Dendritic cell treated with granulocyte-macrophage colony-stimulating factor and Interleukin-4, amounts not matched to agents 40 ng/mL and 50 ng/mL, for 4 days (primary cell): ENCODE measurements at regions not wholly inside any gene's neighbourhood (a gene's known extent, or its start where the extent isn't known, plus 50 kb on each side); places are given as distances from the start of the nearest gene placed in this dataset.

Experiments
- H3K27ac Mint-ChIP-seq: one replicate; pipeline ENCODE4 v1.8.0; 2022; ENCODE audit warnings: mild to moderate bottlenecking, mixed read lengths
- H3K27me3 Mint-ChIP-seq: one replicate; pipeline ENCODE4 v1.8.0; 2022; ENCODE audit warnings: mild to moderate bottlenecking, mixed read lengths
- H3K36me3 Mint-ChIP-seq: one replicate; pipeline ENCODE4 v1.8.0; 2022; ENCODE audit warnings: low read depth, mixed read lengths
- H3K4me1 Mint-ChIP-seq: one replicate; pipeline ENCODE4 v1.8.0; 2022; ENCODE audit warnings: low read depth, mixed read lengths
- H3K4me3 Mint-ChIP-seq: one replicate; pipeline ENCODE4 v1.8.0; 2022; ENCODE audit warnings: mild to moderate bottlenecking, moderate library complexity, mixed read lengths
- H3K9me3 Mint-ChIP-seq: one replicate; pipeline ENCODE4 v1.8.0; 2022; ENCODE audit warnings: mixed read lengths
- intact Hi-C: fragments of 100-400 bp; cut with micrococcal nuclease; formaldehyde crosslinking; loops from one replicate; pipeline ENCODE4 v1.15.0; 2022

GRCh38 chr2:208627916-208628315, 221.3 kb downstream of the PTH2R start:
- H3K36me3 Mint-ChIP-seq, result no peaks in the 10 kb centered on the region
- H3K4me1 Mint-ChIP-seq, result peaks cover 14% of the 10 kb centered on the region
- no peak overlapping the region for H3K27ac Mint-ChIP-seq
- H3K9me3 Mint-ChIP-seq, result no peaks in the 10 kb centered on the region
- no peaks in the 10 kb centered on the region for H3K27me3 Mint-ChIP-seq
- intact Hi-C loops, result no loop called here
- no peak overlapping the region for H3K4me3 Mint-ChIP-seq

- Mint-ChIP-seq H3K36me3 (no peaks in the 10 kb centered on the region), H3K4me3 (no peak overlapping the region), H3K9me3 (no peaks in the 10 kb centered on the region), H3K27me3 (no peaks in the 10 kb centered on the region), H3K27ac (no peak overlapping the region), H3K4me1 (peaks cover 5% of the 10 kb centered on the region)
- intact Hi-C loops, result no loop called here
Measured at GRCh38 chr2:208638059-208638458, 231.5 kb downstream of the PTH2R start.

GRCh38 chr2:208642125-208642779, 235.7 kb downstream of the PTH2R start:
- intact Hi-C loops, result no loop called here
- no peak overlapping the region for H3K4me3 Mint-ChIP-seq
- no peaks in the 10 kb centered on the region for H3K9me3 Mint-ChIP-seq
- H3K27ac Mint-ChIP-seq, result no peak overlapping the region
- H3K36me3 Mint-ChIP-seq, result no peaks in the 10 kb centered on the region
- peaks cover 11% of the 10 kb centered on the region for H3K4me1 Mint-ChIP-seq
- no peaks in the 10 kb centered on the region for H3K27me3 Mint-ChIP-seq

GRCh38 chr2:208643145-208643544, 236.6 kb downstream of the PTH2R start:
- intact Hi-C loops, result no loop called here
- no peaks in the 10 kb centered on the region for H3K9me3 Mint-ChIP-seq

GRCh38 chr2:208645226-208645625, 238.6 kb downstream of the PTH2R start:
- H3K27me3 Mint-ChIP-seq, result no peaks in the 10 kb centered on the region
- intact Hi-C loops, result no loop called here
- H3K27ac Mint-ChIP-seq, result no peak overlapping the region
- no peak overlapping the region for H3K4me3 Mint-ChIP-seq
- no peaks in the 10 kb centered on the region for H3K36me3 Mint-ChIP-seq
- peaks cover 11% of the 10 kb centered on the region for H3K4me1 Mint-ChIP-seq
- no peaks in the 10 kb centered on the region for H3K9me3 Mint-ChIP-seq

More at GRCh38 chr2:208643145-208643544, 236.6 kb downstream of the PTH2R start:
- Mint-ChIP-seq H3K27ac (no peak overlapping the region), H3K4me1 (peaks cover 11% of the 10 kb centered on the region), H3K36me3 (no peaks in the 10 kb centered on the region), H3K4me3 (no peak overlapping the region), H3K27me3 (no peaks in the 10 kb centered on the region)

- peaks cover 11% of the 10 kb centered on the region for H3K4me1 Mint-ChIP-seq
- no peak overlapping the region for H3K4me3 Mint-ChIP-seq
Measured at GRCh38 chr2:208648368-208648767, 241.8 kb downstream of the PTH2R start.

GRCh38 chr2:208653383-208653782, 246.8 kb downstream of the PTH2R start:
- Mint-ChIP-seq H3K27me3 (no peaks in the 10 kb centered on the region), H3K27ac (no peak overlapping the region), H3K4me1 (peaks cover 6% of the 10 kb centered on the region), H3K9me3 (peaks cover 14% of the 10 kb centered on the region), H3K36me3 (peaks cover 9% of the 10 kb centered on the region), H3K4me3 (no peak overlapping the region)
- intact Hi-C loops, result loop anchor here (5.0 kb wide), 1 partner anchor 59 kb away; no protein-coding TSS in a partner anchor

More at GRCh38 chr2:208648368-208648767, 241.8 kb downstream of the PTH2R start:
- Mint-ChIP-seq H3K36me3 (peaks cover 9% of the 10 kb centered on the region), H3K27ac (no peak overlapping the region), H3K27me3 (no peaks in the 10 kb centered on the region), H3K9me3 (peaks cover 14% of the 10 kb centered on the region)
- intact Hi-C loops, result no loop called here

- Mint-ChIP-seq H3K27ac (no peak overlapping the region), H3K36me3 (peaks cover 9% of the 10 kb centered on the region), H3K27me3 (no peaks in the 10 kb centered on the region), H3K4me1 (peaks cover 6% of the 10 kb centered on the region), H3K4me3 (no peak overlapping the region), H3K9me3 (peaks cover 14% of the 10 kb centered on the region)
- intact Hi-C loops, result loop anchor here (5.0 kb wide), 1 partner anchor 58 kb away; no protein-coding TSS in a partner anchor
Measured at GRCh38 chr2:208654056-208654455, 247.5 kb downstream of the PTH2R start.

GRCh38 chr2:208657468-208657867, 250.9 kb downstream of the PTH2R start:
- H3K27me3 Mint-ChIP-seq, result no peaks in the 10 kb centered on the region
- H3K9me3 Mint-ChIP-seq, result peaks cover 21% of the 10 kb centered on the region
- peaks cover 6% of the 10 kb centered on the region for H3K36me3 Mint-ChIP-seq
- H3K4me1 Mint-ChIP-seq, result peaks cover 4% of the 10 kb centered on the region
- intact Hi-C loops, result no loop called here
- H3K4me3 Mint-ChIP-seq, result no peak overlapping the region
- no peak overlapping the region for H3K27ac Mint-ChIP-seq

GRCh38 chr2:208669394-208669793, 262.8 kb downstream of the PTH2R start:
- no peaks in the 10 kb centered on the region for H3K36me3 Mint-ChIP-seq

GRCh38 chr2:208671284-208671683, 264.7 kb downstream of the PTH2R start:
- peaks cover 11% of the 10 kb centered on the region for H3K4me1 Mint-ChIP-seq
- intact Hi-C loops, result no loop called here

More at GRCh38 chr2:208669394-208669793, 262.8 kb downstream of the PTH2R start:
- no peaks in the 10 kb centered on the region for H3K27me3 Mint-ChIP-seq
- intact Hi-C loops, result no loop called here
- peaks cover 11% of the 10 kb centered on the region for H3K4me1 Mint-ChIP-seq
- peaks cover 8% of the 10 kb centered on the region for H3K9me3 Mint-ChIP-seq
- no peak overlapping the region for H3K27ac Mint-ChIP-seq
- no peak overlapping the region for H3K4me3 Mint-ChIP-seq

GRCh38 chr2:208671886-208672680, 265.5 kb downstream of the PTH2R start:
- Mint-ChIP-seq H3K4me1 (peaks cover 11% of the 10 kb centered on the region), H3K36me3 (no peaks in the 10 kb centered on the region)
- intact Hi-C loops, result no loop called here

More at GRCh38 chr2:208671284-208671683, 264.7 kb downstream of the PTH2R start:
- no peak overlapping the region for H3K4me3 Mint-ChIP-seq
- no peaks in the 10 kb centered on the region for H3K27me3 Mint-ChIP-seq
- H3K27ac Mint-ChIP-seq, result no peak overlapping the region
- H3K9me3 Mint-ChIP-seq, result peaks cover 8% of the 10 kb centered on the region
- no peaks in the 10 kb centered on the region for H3K36me3 Mint-ChIP-seq

GRCh38 chr2:208673631-208674030, 267.0 kb downstream of the PTH2R start:
- no peaks in the 10 kb centered on the region for H3K9me3 Mint-ChIP-seq
- peaks cover 21% of the 10 kb centered on the region for H3K4me1 Mint-ChIP-seq
- H3K27ac Mint-ChIP-seq, result no peak overlapping the region
- no peaks in the 10 kb centered on the region for H3K36me3 Mint-ChIP-seq
- no peaks in the 10 kb centered on the region for H3K27me3 Mint-ChIP-seq
- no peak overlapping the region for H3K4me3 Mint-ChIP-seq
- intact Hi-C loops, result no loop called here

More at GRCh38 chr2:208671886-208672680, 265.5 kb downstream of the PTH2R start:
- Mint-ChIP-seq H3K4me3 (no peak overlapping the region), H3K27ac (no peak overlapping the region), H3K9me3 (peaks cover 5% of the 10 kb centered on the region), H3K27me3 (no peaks in the 10 kb centered on the region)

- Mint-ChIP-seq H3K27me3 (no peaks in the 10 kb centered on the region), H3K4me1 (peaks cover 21% of the 10 kb centered on the region), H3K36me3 (no peaks in the 10 kb centered on the region), H3K27ac (no peak overlapping the region), H3K4me3 (no peak overlapping the region), H3K9me3 (no peaks in the 10 kb centered on the region)
- intact Hi-C loops, result no loop called here
Measured at GRCh38 chr2:208674919-208675318, 268.3 kb downstream of the PTH2R start.
